IMR-90 (cell line): ENCODE measurements at regions not wholly inside any gene's neighbourhood (a gene's known extent, or its start where the extent isn't known, plus 50 kb on each side); places are given as distances from the start of the nearest gene placed in this dataset.

Experiments used
- ATAC-seq: fragments of 200-7000 bp; cut with Tn5 transposase; 2 replicates; pipeline ENCODE4 v1.9.1; 2020; ENCODE audit warnings: low read depth, mild to moderate bottlenecking, moderate library complexity
- BruUV-seq: library from RNA; stranded (reverse); fragments of 400-500 nt; replicated peaks from 2 replicates; lab custom pipeline; 2021; lab: Mats Ljungman, UMichigan
- CTCF ChIA-PET: fragments of 300-600 bp; formaldehyde crosslinking; extraction: SDS; loops from one replicate; lab custom pipeline; 2021; ENCODE audit warnings: antibody characterized with exemption; lab: Yijun Ruan, JAX
- POLR2A ChIA-PET: fragments of 300-600 bp; sonication (Branson Sonifier 250); formaldehyde crosslinking; loops from one replicate; lab custom pipeline; 2022; ENCODE audit warnings: antibody characterized with exemption; ENCODE audit not compliant: unreplicated experiment; lab: Charles Lee
- DNase-seq: peaks from one replicate; pipeline ENCODE4 v3.0.0; 2013
- H2AFZ ChIP-seq: replicated peaks from 2 replicates; pipeline ENCODE3; 2013; ENCODE audit warnings: low read length, mild to moderate bottlenecking; ENCODE audit not compliant: poor library complexity
- H2AK5ac ChIP-seq: 2 replicates; pipeline ENCODE4 v1.6.1; 2013; ENCODE audit warnings: low read depth, low read length, inconsistent platforms
- H2AK9ac ChIP-seq: replicated peaks from 2 replicates; pipeline ENCODE3; 2013; ENCODE audit warnings: mild to moderate bottlenecking, low read depth, low read length, moderate library complexity; ENCODE audit not compliant: poor library complexity
- H2BK120ac ChIP-seq: 2 replicates; pipeline ENCODE4 v1.6.1; 2013; ENCODE audit warnings: low read depth, low read length, inconsistent platforms
- H2BK15ac ChIP-seq: 3 replicates; pipeline ENCODE4 v1.6.1; 2013; ENCODE audit warnings: low read depth, low read length, inconsistent platforms
- H2BK20ac ChIP-seq: 2 replicates; pipeline ENCODE4 v1.6.1; 2013; ENCODE audit warnings: low read depth, mild to moderate bottlenecking, inconsistent platforms, low read length, moderate library complexity
- H2BK5ac ChIP-seq: 2 replicates; pipeline ENCODE4 v1.6.1; 2013; ENCODE audit warnings: mild to moderate bottlenecking, low read depth, low read length, inconsistent platforms; ENCODE audit not compliant: poor library complexity, severe bottlenecking
- H3K14ac ChIP-seq: replicated peaks from 2 replicates; pipeline ENCODE4 v1.6.1; 2013; ENCODE audit warnings: low read depth, low read length, inconsistent platforms
- H3K18ac ChIP-seq: 2 replicates; pipeline ENCODE4 v1.6.1; 2013; ENCODE audit warnings: low read depth, low read length, control low read depth
- H3K23ac ChIP-seq: 2 replicates; pipeline ENCODE4 v1.6.1; 2013; ENCODE audit warnings: low read depth, low read length, inconsistent platforms
- H3K27ac ChIP-seq: 2 replicates; pipeline ENCODE4 v1.5.1; 2013; ENCODE audit warnings: mild to moderate bottlenecking, control low read depth, low read length; ENCODE audit not compliant: insufficient read depth
- H3K27me3 ChIP-seq: 2 replicates; pipeline ENCODE4 v1.6.1; 2013; ENCODE audit warnings: low read length; ENCODE audit not compliant: control insufficient read depth, insufficient read depth
- H3K36me3 ChIP-seq: 2 replicates; pipeline ENCODE4 v1.6.1; 2013; ENCODE audit warnings: low read length, mixed read lengths; ENCODE audit not compliant: control insufficient read depth, insufficient read depth
- H3K4ac ChIP-seq: 2 replicates; pipeline ENCODE4 v1.6.1; 2013; ENCODE audit warnings: low read depth, low read length, inconsistent platforms
- H3K4me1 ChIP-seq: 2 replicates; pipeline ENCODE4 v1.6.1; 2013; ENCODE audit warnings: low read length, mixed read lengths; ENCODE audit not compliant: control insufficient read depth, insufficient read depth
- H3K4me2 ChIP-seq: 2 replicates; pipeline ENCODE4 v1.6.1; 2013; ENCODE audit warnings: low read depth, mild to moderate bottlenecking, control low read depth, low read length, moderate library complexity
- H3K4me3 ChIP-seq: 2 replicates; pipeline ENCODE4 v1.5.1; 2013; ENCODE audit warnings: low read depth, mild to moderate bottlenecking, control low read depth, low read length, moderate library complexity; ENCODE audit not compliant: insufficient read depth
- H3K56ac ChIP-seq: 2 replicates; pipeline ENCODE4 v1.6.1; 2013; ENCODE audit warnings: low read length, inconsistent platforms; ENCODE audit not compliant: insufficient read depth; ENCODE audit errors: extremely low read depth
- H3K79me1 ChIP-seq, 2 experiments: 2 replicates each; pipeline ENCODE4 v1.6.1; 2013; ENCODE audit warnings: low read length in 2 of 2, inconsistent platforms in 1 of 2, low read depth in 1 of 2
- H3K9ac ChIP-seq: 2 replicates; pipeline ENCODE4 v1.6.1; 2013; ENCODE audit warnings: low read depth, low read length, control low read depth
- H3K9me1 ChIP-seq: 2 replicates; pipeline ENCODE4 v1.6.1; 2013; ENCODE audit warnings: low read length, inconsistent platforms; ENCODE audit not compliant: insufficient read depth
- H3K9me3 ChIP-seq: 2 replicates; pipeline ENCODE4 v1.6.1; 2013; ENCODE audit warnings: low read length; ENCODE audit not compliant: control insufficient read depth, insufficient read depth
- H4K20me1 ChIP-seq: 2 replicates; pipeline ENCODE4 v1.6.1; 2013; ENCODE audit warnings: low read length, inconsistent platforms; ENCODE audit not compliant: insufficient read depth
- H4K5ac ChIP-seq: 2 replicates; pipeline ENCODE4 v1.6.1; 2013; ENCODE audit warnings: mild to moderate bottlenecking, low read depth, low read length, control low read depth
- H4K8ac ChIP-seq, 2 experiments: 2 replicates each; pipeline ENCODE4 v1.6.1; 2013; ENCODE audit warnings: low read depth in 2 of 2, low read length in 2 of 2, control low read depth in 1 of 2, inconsistent platforms in 1 of 2
- H4K91ac ChIP-seq: 2 replicates; pipeline ENCODE4 v1.6.1; 2013; ENCODE audit warnings: low read depth, low read length, inconsistent platforms; ENCODE audit not compliant: insufficient read depth
- BHLHE40 ChIP-seq: fragments of 150-350 bp; IDR thresholded peaks from 2 replicates; pipeline ENCODE4 v1.6.1; 2016; ENCODE audit warnings: mild to moderate bottlenecking, low read depth, low read length
- CEBPB ChIP-seq: IDR thresholded peaks from 2 replicates; pipeline ENCODE4 v1.6.1; 2012; ENCODE audit warnings: low read depth, low read length, improper control_type of control experiment
- CHD1 ChIP-seq: IDR thresholded peaks from 2 replicates; pipeline ENCODE4 v1.6.1; 2012; ENCODE audit warnings: low read depth, low read length, improper control_type of control experiment
- FOS ChIP-seq: fragments of 150-350 bp; IDR thresholded peaks from 2 replicates; pipeline ENCODE4 v1.6.1; 2016; ENCODE audit warnings: low read depth, low read length
- MAFK ChIP-seq: IDR thresholded peaks from 2 replicates; pipeline ENCODE4 v1.6.1; 2012; ENCODE audit warnings: low read depth, low read length, improper control_type of control experiment
- MAZ ChIP-seq: IDR thresholded peaks from 2 replicates; pipeline ENCODE4 v1.6.1; 2012; ENCODE audit warnings: low read depth, mild to moderate bottlenecking, low read length, improper control_type of control experiment, moderate library complexity, borderline replicate concordance
- MXI1 ChIP-seq: IDR thresholded peaks from 2 replicates; pipeline ENCODE4 v1.6.1; 2012; ENCODE audit warnings: low read depth, mild to moderate bottlenecking, low read length, moderate library complexity, borderline replicate concordance
- NFE2L2 ChIP-seq: fragments of 150-350 bp; IDR thresholded peaks from 2 replicates; pipeline ENCODE4 v1.6.1; 2016; ENCODE audit warnings: low read depth, mild to moderate bottlenecking, low read length
- POLR2A ChIP-seq: IDR thresholded peaks from 2 replicates; pipeline ENCODE4 v1.6.1; 2012; ENCODE audit warnings: mild to moderate bottlenecking, low read depth, low read length
- RAD21 ChIP-seq: IDR thresholded peaks from 2 replicates; pipeline ENCODE4 v1.6.1; 2012; ENCODE audit warnings: low read length, improper control_type of control experiment
- RCOR1 ChIP-seq: IDR thresholded peaks from 2 replicates; pipeline ENCODE4 v1.6.1; 2012; ENCODE audit warnings: mild to moderate bottlenecking, low read length, improper control_type of control experiment; ENCODE audit not compliant: insufficient replicate concordance
- RFX5 ChIP-seq: IDR thresholded peaks from 2 replicates; pipeline ENCODE4 v1.8.0; 2012; ENCODE audit warnings: low read depth, mild to moderate bottlenecking, low read length, moderate library complexity
- SMC3 ChIP-seq: fragments of 150-350 bp; IDR thresholded peaks from 2 replicates; pipeline ENCODE4 v1.6.1; 2016; ENCODE audit warnings: low read depth, mild to moderate bottlenecking, antibody characterized with exemption, low read length, moderate library complexity
- USF2 ChIP-seq: fragments of 150-350 bp; IDR thresholded peaks from 2 replicates; pipeline ENCODE4 v1.6.1; 2017; ENCODE audit warnings: mild to moderate bottlenecking, antibody characterized with exemption, low read length, low read depth
- WGBS, 2 experiments: methylation state at CpG; one replicate each; pipeline versions ENCODE4 v1.1.5 to v1.1.7; 2013; ENCODE audit warnings: missing lambda C conversion rate in 2 of 2; ENCODE audit not compliant: insufficient read length in 1 of 2; ENCODE audit errors: extremely low coverage in 2 of 2; 5-methylcytosine and 5-hydroxymethylcytosine counted together
- dilution Hi-C: fragments of 300-500 bp; cut with HindIII; formaldehyde crosslinking; loops from one replicate; pipeline ENCODE4 v1.14.3; 2018; ENCODE audit warnings: low sequenced_read_pairs; ENCODE audit not compliant: unreplicated experiment
- in situ Hi-C: fragments of 300-500 bp; cut with MboI; formaldehyde crosslinking; loops from 3 replicates; pipeline ENCODE4 v1.14.3; 2019; ENCODE audit warnings: low sequenced_read_pairs, inconsistent platforms, mixed read lengths
- intact Hi-C: fragments of 100-400 bp; cut with micrococcal nuclease; formaldehyde crosslinking; loops from 2 replicates; pipeline ENCODE4 v1.10.0; 2022
- TF ChIP-seq, protein P1 (sequence below): conservative IDR thresholded peaks from 2 replicates; pipeline ENCODE4 v1.5.1; 2012; ENCODE audit warnings: mild to moderate bottlenecking, low read depth, low read length, improper control_type of control experiment
- TF ChIP-seq, protein P2 (sequence below): fragments of 150-350 bp; IDR thresholded peaks from 2 replicates; pipeline ENCODE4 v1.6.1; 2016; ENCODE audit warnings: low read depth, mild to moderate bottlenecking, low read length, moderate library complexity, borderline replicate concordance

DNA sequence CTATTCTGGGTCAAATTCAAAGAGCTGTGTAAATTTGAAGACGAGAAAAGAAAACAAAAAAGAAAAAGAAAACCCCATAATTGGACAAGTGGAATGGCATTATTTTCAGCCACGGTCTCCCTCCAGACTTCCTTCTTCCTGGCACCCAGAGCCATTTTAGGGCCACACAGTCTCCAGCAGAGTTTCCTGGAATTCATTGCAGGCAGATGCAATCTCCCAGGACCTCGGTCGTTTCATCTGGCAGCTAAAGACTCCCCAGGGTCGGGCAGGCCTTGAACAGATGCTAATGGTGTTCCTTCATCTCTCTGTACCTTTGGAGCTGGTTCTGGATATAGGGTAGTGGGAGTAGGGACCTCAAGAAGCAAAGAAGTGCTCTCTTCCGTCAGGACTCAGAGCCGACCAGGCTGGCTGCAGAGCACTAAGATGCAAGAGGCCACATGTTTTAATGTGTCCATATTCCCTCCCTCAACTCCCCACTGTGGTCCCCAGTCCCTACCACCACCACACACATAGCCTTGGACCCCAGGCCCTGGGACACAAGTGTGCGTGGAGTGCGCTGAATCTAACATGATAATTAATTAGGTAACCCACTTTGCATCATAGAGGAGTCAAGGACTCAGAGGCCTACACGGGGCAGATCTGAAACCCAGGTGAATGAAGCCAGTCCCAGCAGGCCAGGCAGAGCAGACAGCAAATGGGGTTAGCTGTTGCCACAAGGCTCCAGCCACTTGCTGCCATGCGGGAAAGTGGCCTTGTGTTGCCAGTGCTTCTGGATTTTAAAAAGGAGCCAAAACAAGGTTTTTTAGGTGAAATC is 109.3 kb upstream of the ATL2 start:
- TF ChIP-seq, protein P1, sequence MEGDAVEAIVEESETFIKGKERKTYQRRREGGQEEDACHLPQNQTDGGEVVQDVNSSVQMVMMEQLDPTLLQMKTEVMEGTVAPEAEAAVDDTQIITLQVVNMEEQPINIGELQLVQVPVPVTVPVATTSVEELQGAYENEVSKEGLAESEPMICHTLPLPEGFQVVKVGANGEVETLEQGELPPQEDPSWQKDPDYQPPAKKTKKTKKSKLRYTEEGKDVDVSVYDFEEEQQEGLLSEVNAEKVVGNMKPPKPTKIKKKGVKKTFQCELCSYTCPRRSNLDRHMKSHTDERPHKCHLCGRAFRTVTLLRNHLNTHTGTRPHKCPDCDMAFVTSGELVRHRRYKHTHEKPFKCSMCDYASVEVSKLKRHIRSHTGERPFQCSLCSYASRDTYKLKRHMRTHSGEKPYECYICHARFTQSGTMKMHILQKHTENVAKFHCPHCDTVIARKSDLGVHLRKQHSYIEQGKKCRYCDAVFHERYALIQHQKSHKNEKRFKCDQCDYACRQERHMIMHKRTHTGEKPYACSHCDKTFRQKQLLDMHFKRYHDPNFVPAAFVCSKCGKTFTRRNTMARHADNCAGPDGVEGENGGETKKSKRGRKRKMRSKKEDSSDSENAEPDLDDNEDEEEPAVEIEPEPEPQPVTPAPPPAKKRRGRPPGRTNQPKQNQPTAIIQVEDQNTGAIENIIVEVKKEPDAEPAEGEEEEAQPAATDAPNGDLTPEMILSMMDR = no peak
- TF ChIP-seq, protein P2, sequence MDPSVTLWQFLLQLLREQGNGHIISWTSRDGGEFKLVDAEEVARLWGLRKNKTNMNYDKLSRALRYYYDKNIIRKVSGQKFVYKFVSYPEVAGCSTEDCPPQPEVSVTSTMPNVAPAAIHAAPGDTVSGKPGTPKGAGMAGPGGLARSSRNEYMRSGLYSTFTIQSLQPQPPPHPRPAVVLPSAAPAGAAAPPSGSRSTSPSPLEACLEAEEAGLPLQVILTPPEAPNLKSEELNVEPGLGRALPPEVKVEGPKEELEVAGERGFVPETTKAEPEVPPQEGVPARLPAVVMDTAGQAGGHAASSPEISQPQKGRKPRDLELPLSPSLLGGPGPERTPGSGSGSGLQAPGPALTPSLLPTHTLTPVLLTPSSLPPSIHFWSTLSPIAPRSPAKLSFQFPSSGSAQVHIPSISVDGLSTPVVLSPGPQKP = no peak
- no peak for TF ChIP-seq RFX5
- TF ChIP-seq RAD21 = no peak
- no peak for TF ChIP-seq SMC3
- TF ChIP-seq USF2 = no peak
- TF ChIP-seq FOS = no peak
- no peak for TF ChIP-seq MXI1
- TF ChIP-seq NFE2L2 = no peak
- no peak for TF ChIP-seq BHLHE40
- TF ChIP-seq CEBPB = no peak
- no peak for TF ChIP-seq POLR2A
- TF ChIP-seq MAZ = no peak
- no peak for TF ChIP-seq CHD1
- TF ChIP-seq RCOR1 = no peak
- TF ChIP-seq MAFK = no peak
- no peak overlapping the region for H3K4me3 ChIP-seq
- no peaks in the 10 kb centered on the region for H4K20me1 ChIP-seq
- H3K27me3 ChIP-seq = peaks cover 20% of the 10 kb centered on the region
- H4K8ac ChIP-seq = no peak overlapping the region
- no TSS peak for BruUV-seq
- H2BK20ac ChIP-seq = no peak overlapping the region
- dilution Hi-C loops (no loop called here), in situ Hi-C loops (no loop called here), intact Hi-C loops (no loop called here)
- no peaks in the 10 kb centered on the region for H3K9me1 ChIP-seq
- CTCF ChIA-PET = no interaction called here
- H3K4ac ChIP-seq = no peak overlapping the region
- no peak overlapping the region for H3K9ac ChIP-seq
- WGBS, 2 experiments = 100% methylated on average over 2 of the region's 11 CpGs; no CpG with 5 or more reads in 1 of the 2 experiments
- no peaks in the 10 kb centered on the region for H3K9me3 ChIP-seq
- no peak overlapping the region for H2BK15ac ChIP-seq
- H3K14ac ChIP-seq = no peak overlapping the region
- no peak for ATAC-seq
- H3K18ac ChIP-seq = no peak overlapping the region
- H4K5ac ChIP-seq = no peak overlapping the region
- H4K91ac ChIP-seq = no peak overlapping the region
- no peak overlapping the region for H2BK120ac ChIP-seq
- no peaks in the 10 kb centered on the region for H3K4me1 ChIP-seq
- H3K79me1 ChIP-seq = no peaks in the 10 kb centered on the region
- POLR2A ChIA-PET = no interaction called here
- no peaks in the 10 kb centered on the region for H3K36me3 ChIP-seq
- H2AK9ac ChIP-seq = no peak overlapping the region
- H3K23ac ChIP-seq = no peak overlapping the region
- no peak overlapping the region for H2AK5ac ChIP-seq
- H3K56ac ChIP-seq = no peak overlapping the region
- no peak overlapping the region for H2AFZ ChIP-seq
- H3K4me2 ChIP-seq = no peak overlapping the region
- H2BK5ac ChIP-seq = no peak overlapping the region
- DNase-seq = no peak
- H3K27ac ChIP-seq = no peak overlapping the region
